CD14-positive monocyte (primary cell): ENCODE measurements at regions not wholly inside any gene's neighbourhood (a gene's known extent, or its start where the extent isn't known, plus 50 kb on each side); places are given as distances from the start of the nearest gene placed in this dataset.

Source experiments
- DNase-seq, 3 donors: peaks; one replicate each; pipeline ENCODE4 v3.0.0-alpha.2; 2011 to 2022
- H2AFZ ChIP-seq: 2 replicates; pipeline ENCODE4 v1.6.0; 2012; ENCODE audit warnings: mild to moderate bottlenecking, low read depth, low read length, inconsistent platforms; ENCODE audit not compliant: insufficient read depth, poor library complexity, severe bottlenecking
- H3K27ac ChIP-seq, 2 donors: 1 replicate in 1 of 2; 2 replicates in 1 of 2; pipeline ENCODE4 v1.5.1; 2012 to 2013; ENCODE audit warnings: low read length in 2 of 2, control low read depth in 1 of 2, inconsistent platforms in 1 of 2, low read depth in 1 of 2, mild to moderate bottlenecking in 1 of 2
- H3K27me3 ChIP-seq, 2 donors: one replicate each; pipeline versions ENCODE4 v1.6.0 to v1.6.1; 2011 to 2013; ENCODE audit warnings: low read length in 2 of 2; ENCODE audit not compliant: control insufficient read depth in 2 of 2, insufficient read depth in 2 of 2
- H3K36me3 ChIP-seq, 2 donors: replicated peaks in 1 of 2; 1 replicate in 1 of 2; 2 replicates in 1 of 2; pipeline versions ENCODE4 v1.5.1 to v1.6.1; 2012 to 2013; ENCODE audit warnings: low read length in 2 of 2, control low read depth in 1 of 2, inconsistent platforms in 1 of 2, mild to moderate bottlenecking in 1 of 2; ENCODE audit not compliant: insufficient read depth in 2 of 2, control insufficient read depth in 1 of 2
- H3K4me1 ChIP-seq, 2 donors: 1 replicate in 1 of 2; 2 replicates in 1 of 2; pipeline versions ENCODE4 v1.5.1 to v1.6.1; 2012 to 2013; ENCODE audit warnings: low read length in 2 of 2, control low read depth in 1 of 2, inconsistent platforms in 1 of 2, mild to moderate bottlenecking in 1 of 2, moderate library complexity in 1 of 2; ENCODE audit not compliant: insufficient read depth in 2 of 2, control insufficient read depth in 1 of 2
- H3K4me2 ChIP-seq: replicated peaks from 2 replicates; pipeline ENCODE3; 2012; ENCODE audit warnings: low read length, moderate library complexity, mild to moderate bottlenecking; ENCODE audit not compliant: poor library complexity, severe bottlenecking; ENCODE audit errors: extremely low read depth
- H3K4me3 ChIP-seq, 3 experiments: fragments of 200-600 bp in 1 of 3; sonication (generic) in 1 of 3; replicated peaks in 1 of 3; 1 replicate in 2 of 3; 2 replicates in 1 of 3; pipeline ENCODE4 v1.5.1; 2011 to 2013; ENCODE audit warnings: low read length in 3 of 3, mild to moderate bottlenecking in 3 of 3, control low read depth in 2 of 3, low read depth in 2 of 3, inconsistent platforms in 1 of 3, moderate library complexity in 1 of 3
- H3K79me2 ChIP-seq: 2 replicates; pipeline ENCODE4 v1.6.0; 2012; ENCODE audit warnings: mild to moderate bottlenecking, control low read depth, inconsistent platforms, low read length, moderate library complexity; ENCODE audit not compliant: insufficient read depth
- H3K9ac ChIP-seq: 2 replicates; pipeline ENCODE4 v1.6.0; 2017; ENCODE audit warnings: low read length, mild to moderate bottlenecking; ENCODE audit not compliant: insufficient read depth, poor library complexity, severe bottlenecking
- H3K9me3 ChIP-seq, 2 donors: replicated peaks in 1 of 2; 1 replicate in 1 of 2; 2 replicates in 1 of 2; pipeline versions ENCODE4 v1.5.1 to v1.6.1; 2012 to 2013; ENCODE audit warnings: low read length in 2 of 2, control low read depth in 1 of 2; ENCODE audit not compliant: control insufficient read depth in 1 of 2, insufficient read depth in 1 of 2
- H4K20me1 ChIP-seq: 2 replicates; pipeline ENCODE4 v1.6.0; 2012; ENCODE audit warnings: mild to moderate bottlenecking, low read length, control low read depth, moderate library complexity; ENCODE audit not compliant: insufficient read depth
- H3K27ac Mint-ChIP-seq, 7 donors: one replicate each; pipeline ENCODE4 v1.8.0; 2020; ENCODE audit warnings: mild to moderate bottlenecking in 7 of 7, mixed read lengths in 7 of 7, moderate library complexity in 6 of 7, inconsistent platforms in 2 of 7
- H3K27me3 Mint-ChIP-seq, 3 donors: one replicate each; pipeline ENCODE4 v1.8.0; 2021 to 2022; ENCODE audit warnings: low read depth in 3 of 3, mild to moderate bottlenecking in 3 of 3, mixed read lengths in 3 of 3, moderate library complexity in 3 of 3, inconsistent platforms in 1 of 3
- H3K36me3 Mint-ChIP-seq, 2 donors: one replicate each; pipeline ENCODE4 v1.8.0; 2020; ENCODE audit warnings: mixed read lengths in 2 of 2, inconsistent platforms in 1 of 2, mild to moderate bottlenecking in 1 of 2
- H3K4me1 Mint-ChIP-seq: one replicate; pipeline ENCODE4 v1.8.0; 2020; ENCODE audit warnings: mild to moderate bottlenecking, mixed read lengths
- H3K4me3 Mint-ChIP-seq, 2 donors: one replicate each; pipeline ENCODE4 v1.8.0; 2020; ENCODE audit warnings: mild to moderate bottlenecking in 2 of 2, mixed read lengths in 2 of 2, moderate library complexity in 1 of 2
- H3K9me3 Mint-ChIP-seq, 7 donors: one replicate each; pipeline ENCODE4 v1.8.0; 2020 to 2022; ENCODE audit warnings: mixed read lengths in 7 of 7, mild to moderate bottlenecking in 6 of 7, moderate library complexity in 6 of 7, inconsistent platforms in 2 of 7
- CTCF ChIP-seq: fragments of 200-600 bp; IDR thresholded peaks from one replicate; pipeline ENCODE4 v1.8.0; 2022; ENCODE audit warnings: antibody characterized with exemption, mild to moderate bottlenecking
- WGBS: methylation state at CpG from one replicate; pipeline ENCODE4 v1.1.5; 2013; ENCODE audit warnings: missing lambda C conversion rate; ENCODE audit not compliant: insufficient coverage; 5-methylcytosine and 5-hydroxymethylcytosine counted together
- intact Hi-C, 2 donors: fragments of 100-400 bp; cut with micrococcal nuclease; formaldehyde crosslinking; loops; one replicate each; pipeline versions ENCODE4 v1.15.0 to v1.15.1; 2023

DNA sequence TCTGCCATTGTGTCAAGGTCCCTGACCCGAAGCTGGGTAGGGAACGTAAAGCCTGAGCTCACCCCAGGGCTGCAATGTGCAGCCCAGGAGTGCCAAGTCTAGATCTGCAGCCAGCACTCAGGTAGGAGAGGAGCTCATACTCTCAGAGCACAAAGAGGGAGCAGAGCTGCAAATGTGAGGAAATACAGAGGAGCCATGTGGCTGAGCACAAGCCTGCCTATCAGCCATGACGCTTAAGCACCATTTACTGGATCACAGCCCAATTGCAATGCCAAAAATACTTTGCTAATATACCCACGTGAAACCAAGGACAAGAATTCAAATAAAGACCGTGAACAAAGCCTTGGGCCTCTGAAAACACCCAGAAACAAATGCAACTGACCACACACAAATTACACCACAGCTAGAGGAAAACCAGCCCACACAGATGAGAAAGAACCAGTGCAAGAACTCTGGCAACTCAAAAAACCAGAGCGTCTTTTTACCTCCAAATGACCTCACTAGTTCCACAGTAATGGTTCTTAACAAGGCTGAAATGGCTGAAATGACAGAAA, 69.0 kb upstream of the HPF1 start:
- H3K9me3 Mint-ChIP-seq: peaks cover 0 to 6% (median 5%) of the 10 kb centered on the region in 7 donors
- no peak for TF ChIP-seq CTCF
- 82% methylated on average over 5 of the region's 6 CpGs for WGBS

GRCh38 chr4:169823685-169824084, 65.9 kb upstream of the HPF1 start:
- intact Hi-C loops: no loop called here
- Mint-ChIP-seq H3K36me3 (no peaks in the 10 kb centered on the region), H3K4me1 (no peaks in the 10 kb centered on the region), H3K4me3 (no peak overlapping the region), H3K27me3 (peaks cover 0 to 5% (median 2%) of the 10 kb centered on the region in 3 donors), H3K27ac (no peak overlapping the region), H3K9me3 (peaks cover 0 to 6% (median 4%) of the 10 kb centered on the region in 7 donors)
- no peaks in the 10 kb centered on the region for H3K79me2 ChIP-seq
- H2AFZ ChIP-seq: no peak overlapping the region
- H3K4me2 ChIP-seq: no peak overlapping the region
- no peaks in the 10 kb centered on the region for H3K36me3 ChIP-seq
- H3K9ac ChIP-seq: no peak overlapping the region
- no peaks in the 10 kb centered on the region for H3K27me3 ChIP-seq
- WGBS: 21% methylated on average over 6 of the region's 7 CpGs
- DNase-seq: no peak
- H3K27ac ChIP-seq: no peak overlapping the region
- no peak for TF ChIP-seq CTCF
- H3K4me3 ChIP-seq: no peak overlapping the region
- H4K20me1 ChIP-seq: no peaks in the 10 kb centered on the region
- peaks cover 0 to 12% of the 10 kb centered on the region in 2 donors for H3K9me3 ChIP-seq
- H3K4me1 ChIP-seq: no peaks in the 10 kb centered on the region

More for the DNA sequence above, 69.0 kb upstream of the HPF1 start:
- H3K9ac ChIP-seq: no peak overlapping the region
- intact Hi-C loops: no loop called here
- Mint-ChIP-seq H3K4me1 (no peaks in the 10 kb centered on the region), H3K27ac (no peak overlapping the region), H3K36me3 (no peaks in the 10 kb centered on the region), H3K4me3 (no peak overlapping the region), H3K27me3 (peaks cover 2 to 9% (median 6%) of the 10 kb centered on the region in 3 donors)
- no peak overlapping the region for H2AFZ ChIP-seq
- no peak overlapping the region for H3K4me3 ChIP-seq
- H3K36me3 ChIP-seq: no peaks in the 10 kb centered on the region
- H3K79me2 ChIP-seq: no peaks in the 10 kb centered on the region
- H3K27ac ChIP-seq: no peak overlapping the region
- peaks cover 0 to 12% of the 10 kb centered on the region in 2 donors for H3K9me3 ChIP-seq
- H4K20me1 ChIP-seq: no peaks in the 10 kb centered on the region
- DNase-seq: no peak
- no peaks in the 10 kb centered on the region for H3K4me1 ChIP-seq
- H3K27me3 ChIP-seq: no peaks in the 10 kb centered on the region
- H3K4me2 ChIP-seq: no peak overlapping the region
